Epidermal melanocyte (primary cell): ENCODE measurements at regions not wholly inside any gene's neighbourhood (a gene's known extent, or its start where the extent isn't known, plus 50 kb on each side); places are given as distances from the start of the nearest gene placed in this dataset.
"Not testable (repeated sequence)": the region's sequence is repeated elsewhere in the genome, so short reads cannot be mapped to it uniquely, and the experiment has no call there.

ENCODE experiments used
- DNase-seq: peaks from one replicate; pipeline ENCODE4 v3.0.0; 2011; ENCODE audit warnings: low spot score; ENCODE audit not compliant: insufficient read length

GRCh38 chr4:131883181-131883580, 1265.9 kb upstream of the PCDH10 start:
- DNase-seq: not testable (repeated sequence)

- not testable (repeated sequence) for DNase-seq
Observed at GRCh38 chr4:131925662-131926061, 1223.4 kb upstream of the PCDH10 start.

- DNase-seq: not testable (repeated sequence)
Observed at GRCh38 chr4:131967646-131968045, 1181.4 kb upstream of the PCDH10 start.

GRCh38 chr4:131974730-131975129, 1174.4 kb upstream of the PCDH10 start:
- no peak for DNase-seq

- DNase-seq: not testable (repeated sequence)
Observed at GRCh38 chr4:131975276-131976132, 1173.6 kb upstream of the PCDH10 start.

GRCh38 chr4:131976133-131977002, 1172.7 kb upstream of the PCDH10 start:
- not testable (repeated sequence) for DNase-seq

GRCh38 chr4:131978120-131978519, 1171.0 kb upstream of the PCDH10 start:
- no peak for DNase-seq

- DNase-seq: no peak
Observed at GRCh38 chr4:131989576-131989975, 1159.5 kb upstream of the PCDH10 start.

- DNase-seq: no peak
Observed at GRCh38 chr4:132001542-132001941, 1147.6 kb upstream of the PCDH10 start.

GRCh38 chr4:132003593-132003992, 1145.5 kb upstream of the PCDH10 start:
- no peak for DNase-seq

- no peak for DNase-seq
Observed at GRCh38 chr4:132015321-132015720, 1133.8 kb upstream of the PCDH10 start.

- DNase-seq: no peak
Observed at GRCh38 chr4:132016703-132017350, 1132.3 kb upstream of the PCDH10 start.

- no peak for DNase-seq
Observed at GRCh38 chr4:132026166-132026565, 1122.9 kb upstream of the PCDH10 start.

- DNase-seq: no peak
Observed at GRCh38 chr4:132026816-132027215, 1122.3 kb upstream of the PCDH10 start.

GRCh38 chr4:132056496-132056895, 1092.6 kb upstream of the PCDH10 start:
- DNase-seq: no peak

GRCh38 chr4:132059227-132059626, 1089.9 kb upstream of the PCDH10 start:
- DNase-seq: no peak

- no peak for DNase-seq
Observed at GRCh38 chr4:132062611-132063239, 1086.4 kb upstream of the PCDH10 start.

- DNase-seq: no peak
Observed at GRCh38 chr4:132063829-132064228, 1085.3 kb upstream of the PCDH10 start.

- no peak for DNase-seq
Observed at GRCh38 chr4:132065940-132066495, 1083.1 kb upstream of the PCDH10 start.

GRCh38 chr4:132071815-132072214, 1077.3 kb upstream of the PCDH10 start:
- DNase-seq: no peak

GRCh38 chr4:132076829-132077228, 1072.3 kb upstream of the PCDH10 start:
- no peak for DNase-seq
